Upper lobe of right lung (tissue), 1 donor: ENCODE measurements at regions not wholly inside any gene's neighbourhood (a gene's known extent, or its start where the extent isn't known, plus 50 kb on each side); places are given as distances from the start of the nearest gene placed in this dataset.

Source experiments
- ATAC-seq: fragments of 200-7000 bp; cut with Tn5 transposase; one replicate; pipeline ENCODE4 v1.9.1; 2020; ENCODE audit warnings: mild to moderate bottlenecking, moderate library complexity
- DNase-seq: peaks from one replicate; pipeline ENCODE4 v3.0.0-alpha.2; 2020
- H3K27ac ChIP-seq: fragments of 200-600 bp; one replicate; pipeline ENCODE4 v1.8.0; 2022
- H3K27me3 ChIP-seq: fragments of 200-600 bp; one replicate; pipeline ENCODE4 v1.8.0; 2022; ENCODE audit warnings: mild to moderate bottlenecking
- H3K36me3 ChIP-seq: fragments of 200-600 bp; one replicate; pipeline ENCODE4 v1.8.0; 2022
- H3K4me1 ChIP-seq: fragments of 200-600 bp; one replicate; pipeline ENCODE4 v1.8.0; 2022
- H3K4me3 ChIP-seq: fragments of 200-600 bp; one replicate; pipeline ENCODE4 v1.8.0; 2022; ENCODE audit warnings: mild to moderate bottlenecking
- H3K9me3 ChIP-seq: fragments of 200-600 bp; one replicate; pipeline ENCODE4 v1.8.0; 2022
- intact Hi-C: fragments of 100-400 bp; cut with DNase I; formaldehyde crosslinking; loops from one replicate; pipeline ENCODE4 v1.11.0; 2022
- TF ChIP-seq, protein P1 (sequence below): fragments of 200-600 bp; IDR thresholded peaks from one replicate; pipeline ENCODE4 v1.8.0; 2022; ENCODE audit warnings: antibody characterized with exemption
- donor health status: DM: no; HTN: yes; CAD: no; lungs with severe emphysema.

DNA sequence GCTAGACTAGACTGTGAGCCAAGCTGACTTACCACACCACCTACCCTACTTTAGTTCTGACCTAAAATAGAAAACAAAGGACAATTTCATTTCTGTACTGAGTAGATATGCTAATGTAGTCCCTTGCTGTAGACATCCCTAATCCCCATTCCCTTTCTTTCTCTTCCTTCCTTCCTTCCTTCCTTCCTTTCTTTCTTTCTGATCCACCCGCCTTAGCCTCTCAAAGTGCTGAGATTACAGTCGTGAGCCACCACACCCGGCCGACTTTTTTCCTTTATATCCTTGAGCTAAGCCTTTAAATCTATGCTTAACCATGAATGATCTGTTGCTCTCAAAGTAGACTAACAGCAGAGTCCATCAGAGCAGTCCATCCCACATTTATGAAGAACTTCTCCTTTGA lies 465.0 kb downstream of the SLITRK6 start:
- intact Hi-C loops = no loop called here
- Histone ChIP-seq H3K4me1 (no peaks in the 10 kb centered on the region), H3K9me3 (no peaks in the 10 kb centered on the region), H3K27ac (no peak overlapping the region), H3K4me3 (no peak overlapping the region), H3K27me3 (no peaks in the 10 kb centered on the region), H3K36me3 (no peaks in the 10 kb centered on the region)
- TF ChIP-seq, protein P1, sequence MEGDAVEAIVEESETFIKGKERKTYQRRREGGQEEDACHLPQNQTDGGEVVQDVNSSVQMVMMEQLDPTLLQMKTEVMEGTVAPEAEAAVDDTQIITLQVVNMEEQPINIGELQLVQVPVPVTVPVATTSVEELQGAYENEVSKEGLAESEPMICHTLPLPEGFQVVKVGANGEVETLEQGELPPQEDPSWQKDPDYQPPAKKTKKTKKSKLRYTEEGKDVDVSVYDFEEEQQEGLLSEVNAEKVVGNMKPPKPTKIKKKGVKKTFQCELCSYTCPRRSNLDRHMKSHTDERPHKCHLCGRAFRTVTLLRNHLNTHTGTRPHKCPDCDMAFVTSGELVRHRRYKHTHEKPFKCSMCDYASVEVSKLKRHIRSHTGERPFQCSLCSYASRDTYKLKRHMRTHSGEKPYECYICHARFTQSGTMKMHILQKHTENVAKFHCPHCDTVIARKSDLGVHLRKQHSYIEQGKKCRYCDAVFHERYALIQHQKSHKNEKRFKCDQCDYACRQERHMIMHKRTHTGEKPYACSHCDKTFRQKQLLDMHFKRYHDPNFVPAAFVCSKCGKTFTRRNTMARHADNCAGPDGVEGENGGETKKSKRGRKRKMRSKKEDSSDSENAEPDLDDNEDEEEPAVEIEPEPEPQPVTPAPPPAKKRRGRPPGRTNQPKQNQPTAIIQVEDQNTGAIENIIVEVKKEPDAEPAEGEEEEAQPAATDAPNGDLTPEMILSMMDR = no peak
- DNase-seq = no peak
- no peak for ATAC-seq

DNA sequence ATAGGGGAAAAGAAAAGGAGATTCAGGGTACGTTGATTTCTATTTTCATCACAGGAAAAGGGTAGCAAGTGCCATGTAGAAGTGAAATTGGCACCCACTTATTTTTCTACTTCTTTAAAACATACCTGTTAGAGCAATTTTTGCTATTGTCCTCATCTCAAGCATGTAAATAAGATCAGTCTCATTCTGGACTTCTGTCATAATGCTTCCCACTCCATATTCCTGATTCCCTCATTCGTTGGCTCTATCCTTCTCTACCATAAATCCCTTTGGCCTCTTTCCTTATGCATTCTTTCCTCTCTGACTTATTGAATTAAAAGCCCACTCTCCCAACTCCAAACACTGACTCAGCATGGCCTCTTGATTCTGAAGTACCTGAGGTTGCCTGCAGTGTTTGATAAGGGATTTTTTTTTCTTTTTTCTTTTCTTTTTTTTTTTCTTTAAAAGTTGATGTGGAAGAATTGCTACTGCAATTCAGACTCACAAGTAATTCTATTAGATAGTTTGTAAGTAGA lies 465.7 kb downstream of the SLITRK6 start:
- intact Hi-C loops = no loop called here
- TF ChIP-seq, protein P1 = no peak
- H3K27me3 ChIP-seq = no peaks in the 10 kb centered on the region
- H3K9me3 ChIP-seq = no peaks in the 10 kb centered on the region
- no peaks in the 10 kb centered on the region for H3K4me1 ChIP-seq
- ATAC-seq (no peak), DNase-seq (no peak)
- H3K36me3 ChIP-seq = no peaks in the 10 kb centered on the region
- no peak overlapping the region for H3K27ac ChIP-seq
- no peak overlapping the region for H3K4me3 ChIP-seq

DNA sequence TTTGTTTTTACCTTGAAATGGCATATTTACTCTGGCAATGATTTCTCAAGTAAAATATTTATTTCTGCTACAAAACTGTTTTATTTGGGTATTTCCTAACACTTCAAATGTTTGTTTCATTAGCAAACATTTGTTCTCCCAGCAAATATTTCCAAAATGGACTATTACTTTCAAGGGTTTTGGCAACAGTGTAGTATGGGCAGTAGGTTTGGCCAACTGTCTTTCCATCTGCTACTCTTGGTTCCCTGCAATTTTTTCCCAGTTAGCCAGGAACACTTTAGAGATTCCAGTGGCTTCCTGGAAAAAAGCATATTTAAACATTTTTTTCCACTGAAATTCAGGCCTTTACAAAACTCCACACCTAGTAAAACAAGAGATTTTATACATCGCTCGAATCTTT lies 466.6 kb downstream of the SLITRK6 start:
- intact Hi-C loops = no loop called here
- Histone ChIP-seq H3K36me3 (no peaks in the 10 kb centered on the region), H3K4me1 (no peaks in the 10 kb centered on the region), H3K4me3 (no peak overlapping the region), H3K27ac (no peak overlapping the region), H3K27me3 (no peaks in the 10 kb centered on the region), H3K9me3 (no peaks in the 10 kb centered on the region)
- no peak for ATAC-seq
- no peak for DNase-seq
- TF ChIP-seq, protein P1 = no peak

DNA sequence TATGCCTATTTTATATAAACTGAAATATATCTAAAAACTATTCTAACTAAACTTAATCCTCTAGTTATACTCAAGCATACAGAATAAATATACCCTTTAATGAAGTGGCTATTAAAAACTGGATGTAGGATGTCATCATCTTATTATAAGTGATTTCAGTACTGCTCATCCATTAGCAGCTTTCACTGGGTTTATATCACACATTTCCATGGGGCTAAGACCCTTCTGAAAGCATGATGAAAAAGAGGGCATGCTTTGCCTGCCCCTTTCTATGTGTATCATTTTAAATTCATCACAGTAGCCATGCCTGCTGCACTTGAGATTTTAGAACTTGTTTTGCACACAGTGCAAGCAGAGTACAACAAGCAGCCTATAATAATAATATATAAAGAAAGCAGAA lies 477.5 kb downstream of the SLITRK6 start:
- TF ChIP-seq, protein P1 = no peak
- Histone ChIP-seq H3K4me3 (no peak overlapping the region), H3K9me3 (no peaks in the 10 kb centered on the region), H3K27ac (no peak overlapping the region), H3K36me3 (no peaks in the 10 kb centered on the region), H3K27me3 (no peaks in the 10 kb centered on the region), H3K4me1 (no peaks in the 10 kb centered on the region)
- ATAC-seq (no peak), DNase-seq (no peak)
- intact Hi-C loops = no loop called here

DNA sequence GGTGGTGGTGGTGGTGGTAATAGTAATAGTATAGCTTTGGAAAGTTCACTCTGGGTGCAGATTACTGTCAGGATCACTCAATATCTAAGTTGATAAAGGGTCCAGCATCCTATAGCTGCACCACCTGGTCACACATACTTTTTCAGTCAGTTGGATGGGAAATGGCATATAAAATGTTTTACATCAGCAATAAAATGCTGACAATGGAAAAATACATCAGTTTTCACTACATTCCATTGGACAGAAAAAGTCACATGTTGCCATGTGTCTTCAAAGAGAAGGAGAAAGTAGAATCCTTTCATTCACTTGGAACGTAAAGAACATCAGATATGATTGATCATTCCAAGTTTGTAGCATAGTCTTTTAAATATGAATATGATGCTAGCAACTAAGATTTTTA lies 481.4 kb downstream of the SLITRK6 start:
- no peak for ATAC-seq

More for the DNA sequence above, 481.4 kb downstream of the SLITRK6 start:
- no peak for DNase-seq
- H3K4me1 ChIP-seq = no peaks in the 10 kb centered on the region
- intact Hi-C loops = no loop called here
- no peak overlapping the region for H3K4me3 ChIP-seq
- no peak overlapping the region for H3K27ac ChIP-seq
- H3K36me3 ChIP-seq = no peaks in the 10 kb centered on the region
- H3K9me3 ChIP-seq = no peaks in the 10 kb centered on the region
- H3K27me3 ChIP-seq = no peaks in the 10 kb centered on the region
- TF ChIP-seq, protein P1 = no peak
